MM.1S (cell line): ENCODE measurements at regions not wholly inside any gene's neighbourhood (a gene's known extent, or its start where the extent isn't known, plus 50 kb on each side); places are given as distances from the start of the nearest gene placed in this dataset.

Experiments
- DNase-seq: peaks from one replicate; pipeline ENCODE4 v3.0.0-alpha.2; 2015
- H2AFZ ChIP-seq: fragments of 300-600 bp; sonication (generic); 2 replicates; pipeline ENCODE4 v1.6.0; 2016; ENCODE audit warnings: antibody characterized with exemption, low read length
- H3F3A ChIP-seq: fragments of 300-600 bp; sonication (generic); 2 replicates; pipeline ENCODE4 v1.6.1; 2016; ENCODE audit warnings: mild to moderate bottlenecking, antibody characterized with exemption, low read length, moderate library complexity, mixed read lengths; ENCODE audit not compliant: insufficient read depth
- H3K27ac ChIP-seq: fragments of 300-600 bp; sonication (generic); 2 replicates; pipeline ENCODE4 v1.5.1; 2016; ENCODE audit warnings: mild to moderate bottlenecking, low read length
- H3K27me3 ChIP-seq: fragments of 300-600 bp; sonication (generic); replicated peaks from 2 replicates; pipeline ENCODE4 v1.6.0; 2016; ENCODE audit warnings: low read length; ENCODE audit not compliant: insufficient read depth
- H3K36me3 ChIP-seq: fragments of 300-600 bp; sonication (generic); replicated peaks from 2 replicates; pipeline ENCODE4 v1.6.1; 2016; ENCODE audit warnings: mild to moderate bottlenecking, low read length, mixed read lengths; ENCODE audit not compliant: insufficient read depth
- H3K4me1 ChIP-seq: fragments of 300-600 bp; sonication (generic); 2 replicates; pipeline ENCODE4 v1.6.1; 2016; ENCODE audit warnings: low read length, mixed read lengths
- H3K4me2 ChIP-seq: fragments of 300-600 bp; sonication (generic); 2 replicates; pipeline ENCODE4 v1.6.0; 2016; ENCODE audit warnings: low read depth, low read length
- H3K4me3 ChIP-seq: fragments of 300-600 bp; sonication (generic); 2 replicates; pipeline ENCODE4 v1.5.1; 2016; ENCODE audit warnings: low read length, mixed read lengths
- H3K79me2 ChIP-seq: fragments of 300-600 bp; sonication (generic); 2 replicates; pipeline ENCODE4 v1.6.1; 2016; ENCODE audit warnings: mixed run types, low read length, mixed read lengths
- H3K9ac ChIP-seq: fragments of 300-600 bp; sonication (generic); 2 replicates; pipeline ENCODE4 v1.6.1; 2016; ENCODE audit warnings: low read length, mixed read lengths
- H3K9me2 ChIP-seq: fragments of 300-600 bp; sonication (generic); replicated peaks from 2 replicates; pipeline ENCODE4 v1.6.1; 2016; ENCODE audit warnings: mild to moderate bottlenecking, low read length, mixed read lengths; ENCODE audit not compliant: insufficient read depth
- H3K9me3 ChIP-seq: fragments of 300-600 bp; sonication (generic); replicated peaks from 2 replicates; pipeline ENCODE4 v1.6.1; 2016; ENCODE audit warnings: mild to moderate bottlenecking, low read length, mixed read lengths; ENCODE audit not compliant: insufficient read depth
- H4K20me1 ChIP-seq: fragments of 300-600 bp; sonication (generic); 2 replicates; pipeline ENCODE4 v1.6.1; 2016; ENCODE audit warnings: mild to moderate bottlenecking, low read length, moderate library complexity, mixed read lengths; ENCODE audit not compliant: insufficient read depth
- CTCF ChIP-seq: fragments of 300-600 bp; sonication (generic); IDR thresholded peaks from 2 replicates; pipeline ENCODE4 v1.5.1; 2016; ENCODE audit warnings: antibody characterized with exemption, low read length, mixed read lengths
- EZH2 ChIP-seq: fragments of 300-600 bp; sonication (generic); optimal IDR thresholded peaks from 2 replicates; pipeline ENCODE3; 2017; ENCODE audit warnings: low read depth, mild to moderate bottlenecking, antibody characterized with exemption, low read length, mixed read lengths
- EZH2phosphoT487 ChIP-seq: fragments of 300-600 bp; sonication (generic); IDR thresholded peaks from 2 replicates; pipeline ENCODE4 v1.6.1; 2018; ENCODE audit warnings: antibody characterized with exemption, low read length

- no peak for DNase-seq
- H3K9ac ChIP-seq, result no peak overlapping the region
- no peaks in the 10 kb centered on the region for H3K4me1 ChIP-seq
- H2AFZ ChIP-seq, result no peak overlapping the region
- H3K4me3 ChIP-seq, result no peak overlapping the region
- H3K36me3 ChIP-seq, result no peaks in the 10 kb centered on the region
- H3F3A ChIP-seq, result no peaks in the 10 kb centered on the region
- H3K27ac ChIP-seq, result no peak overlapping the region
- H3K27me3 ChIP-seq, result no peaks in the 10 kb centered on the region
- no peaks in the 10 kb centered on the region for H3K79me2 ChIP-seq
- H3K9me3 ChIP-seq, result no peaks in the 10 kb centered on the region
- H3K4me2 ChIP-seq, result no peak overlapping the region
- H4K20me1 ChIP-seq, result no peaks in the 10 kb centered on the region
- TF ChIP-seq EZH2phosphoT487 (no peak), CTCF (no peak), EZH2 (no peak)
- H3K9me2 ChIP-seq, result no peaks in the 10 kb centered on the region
Observed at GRCh38 chr12:107493666-107494065, 191.9 kb upstream of the PWP1 start.

- H3F3A ChIP-seq, result no peaks in the 10 kb centered on the region
- no peak overlapping the region for H3K9ac ChIP-seq
- no peaks in the 10 kb centered on the region for H4K20me1 ChIP-seq
- no peaks in the 10 kb centered on the region for H3K4me1 ChIP-seq
- no peaks in the 10 kb centered on the region for H3K36me3 ChIP-seq
- no peaks in the 10 kb centered on the region for H3K9me3 ChIP-seq
- H3K9me2 ChIP-seq, result no peaks in the 10 kb centered on the region
- no peak overlapping the region for H3K4me3 ChIP-seq
- no peak for TF ChIP-seq EZH2
- no peak for TF ChIP-seq EZH2phosphoT487
- TF ChIP-seq CTCF, result no peak
- H3K79me2 ChIP-seq, result no peaks in the 10 kb centered on the region
- no peak overlapping the region for H2AFZ ChIP-seq
- no peaks in the 10 kb centered on the region for H3K27me3 ChIP-seq
- no peak overlapping the region for H3K27ac ChIP-seq
- no peak overlapping the region for H3K4me2 ChIP-seq
- no peak for DNase-seq
Observed at GRCh38 chr12:107494331-107494730, 191.3 kb upstream of the PWP1 start.

GRCh38 chr12:107495604-107496003 lies 190.0 kb upstream of the PWP1 start:
- Histone ChIP-seq H2AFZ (no peak overlapping the region), H3K4me2 (no peak overlapping the region), H3K9ac (no peak overlapping the region), H4K20me1 (no peaks in the 10 kb centered on the region), H3K4me1 (no peaks in the 10 kb centered on the region), H3K9me2 (no peaks in the 10 kb centered on the region), H3K4me3 (no peak overlapping the region), H3K27ac (no peak overlapping the region), H3F3A (no peaks in the 10 kb centered on the region), H3K79me2 (no peaks in the 10 kb centered on the region), H3K36me3 (no peaks in the 10 kb centered on the region), H3K27me3 (no peaks in the 10 kb centered on the region), H3K9me3 (no peaks in the 10 kb centered on the region)
- TF ChIP-seq EZH2, result no peak
- no peak for TF ChIP-seq EZH2phosphoT487
- TF ChIP-seq CTCF, result no peak
- no peak for DNase-seq
